Osteoblast (primary cell): ENCODE measurements at regions not wholly inside any gene's neighbourhood (a gene's known extent, or its start where the extent isn't known, plus 50 kb on each side); places are given as distances from the start of the nearest gene placed in this dataset.
"Not testable (repeated sequence)": the region's sequence is repeated elsewhere in the genome, so short reads cannot be mapped to it uniquely, and the experiment has no call there.

Experiments
- DNase-seq: peaks from one replicate; pipeline ENCODE4 v3.0.0; 2011; ENCODE audit warnings: low spot score, mixed read lengths; ENCODE audit not compliant: insufficient read length; ENCODE audit errors: missing footprints
- H2AFZ ChIP-seq: 2 replicates; pipeline ENCODE4 v1.6.0; 2011; ENCODE audit warnings: mild to moderate bottlenecking, low read length
- H3K27ac ChIP-seq: 2 replicates; pipeline ENCODE4 v1.5.1; 2011; ENCODE audit warnings: mild to moderate bottlenecking, low read depth, low read length, moderate library complexity
- H3K27me3 ChIP-seq: 2 replicates; pipeline ENCODE4 v1.6.0; 2012; ENCODE audit warnings: mild to moderate bottlenecking, control low read depth, inconsistent platforms, low read length, moderate library complexity; ENCODE audit not compliant: insufficient read depth
- H3K36me3 ChIP-seq: 2 replicates; pipeline ENCODE4 v1.5.1; 2011; ENCODE audit warnings: mild to moderate bottlenecking, low read length, control low read depth, moderate library complexity; ENCODE audit not compliant: insufficient read depth
- H3K4me1 ChIP-seq: 2 replicates; pipeline ENCODE4 v1.5.1; 2011; ENCODE audit warnings: mild to moderate bottlenecking, low read length, control low read depth, moderate library complexity; ENCODE audit not compliant: insufficient read depth
- H3K4me2 ChIP-seq: 2 replicates; pipeline ENCODE4 v1.6.0; 2011; ENCODE audit warnings: mild to moderate bottlenecking, low read length; ENCODE audit not compliant: insufficient read depth
- H3K4me3 ChIP-seq: fragments of 200-600 bp; sonication (generic); 3 replicates; pipeline ENCODE4 v1.5.1; 2012; ENCODE audit warnings: mild to moderate bottlenecking, low read length, inconsistent platforms; ENCODE audit not compliant: insufficient read depth
- H3K79me2 ChIP-seq: 2 replicates; pipeline ENCODE4 v1.6.0; 2012; ENCODE audit warnings: mild to moderate bottlenecking, low read length, control low read depth, inconsistent platforms; ENCODE audit not compliant: insufficient read depth
- H3K9me3 ChIP-seq: 2 replicates; pipeline ENCODE4 v1.5.1; 2011; ENCODE audit warnings: low read depth, low read length, control low read depth
- H4K20me1 ChIP-seq: 2 replicates; pipeline ENCODE4 v1.6.0; 2012; ENCODE audit warnings: mild to moderate bottlenecking, low read length, control low read depth; ENCODE audit not compliant: insufficient read depth
- TF ChIP-seq, protein P1 (sequence below): IDR thresholded peaks from 2 replicates; pipeline ENCODE4 v1.5.1; 2011; ENCODE audit warnings: mild to moderate bottlenecking, low read depth, low read length, moderate library complexity; ENCODE audit errors: extremely low read depth

DNA sequence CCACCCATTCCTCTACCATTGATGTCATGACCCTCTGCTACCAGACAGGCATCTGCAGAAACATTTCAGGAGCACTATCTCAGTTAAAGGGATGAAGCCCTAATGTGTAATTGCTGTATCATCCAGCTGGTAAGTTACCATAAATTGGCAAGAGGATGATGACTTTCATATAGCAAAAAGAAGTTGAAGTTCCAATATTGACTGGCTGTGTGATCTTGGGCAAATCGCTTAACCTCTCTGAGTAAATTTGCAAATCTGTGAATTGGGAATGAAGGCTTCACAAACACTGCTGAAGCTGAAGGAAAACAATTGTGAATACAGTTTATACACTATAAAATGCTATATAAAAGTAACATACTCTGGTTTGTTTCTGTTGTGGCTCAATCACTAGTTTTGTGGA, 89.5 kb upstream of the PHACTR1 start:
- Histone ChIP-seq H3K27ac (no peak overlapping the region), H3K4me1 (no peaks in the 10 kb centered on the region), H3K79me2 (no peaks in the 10 kb centered on the region), H3K4me3 (no peak overlapping the region), H2AFZ (no peak overlapping the region), H3K36me3 (no peaks in the 10 kb centered on the region), H4K20me1 (no peaks in the 10 kb centered on the region), H3K9me3 (no peaks in the 10 kb centered on the region), H3K27me3 (no peaks in the 10 kb centered on the region), H3K4me2 (no peak overlapping the region)
- TF ChIP-seq, protein P1, sequence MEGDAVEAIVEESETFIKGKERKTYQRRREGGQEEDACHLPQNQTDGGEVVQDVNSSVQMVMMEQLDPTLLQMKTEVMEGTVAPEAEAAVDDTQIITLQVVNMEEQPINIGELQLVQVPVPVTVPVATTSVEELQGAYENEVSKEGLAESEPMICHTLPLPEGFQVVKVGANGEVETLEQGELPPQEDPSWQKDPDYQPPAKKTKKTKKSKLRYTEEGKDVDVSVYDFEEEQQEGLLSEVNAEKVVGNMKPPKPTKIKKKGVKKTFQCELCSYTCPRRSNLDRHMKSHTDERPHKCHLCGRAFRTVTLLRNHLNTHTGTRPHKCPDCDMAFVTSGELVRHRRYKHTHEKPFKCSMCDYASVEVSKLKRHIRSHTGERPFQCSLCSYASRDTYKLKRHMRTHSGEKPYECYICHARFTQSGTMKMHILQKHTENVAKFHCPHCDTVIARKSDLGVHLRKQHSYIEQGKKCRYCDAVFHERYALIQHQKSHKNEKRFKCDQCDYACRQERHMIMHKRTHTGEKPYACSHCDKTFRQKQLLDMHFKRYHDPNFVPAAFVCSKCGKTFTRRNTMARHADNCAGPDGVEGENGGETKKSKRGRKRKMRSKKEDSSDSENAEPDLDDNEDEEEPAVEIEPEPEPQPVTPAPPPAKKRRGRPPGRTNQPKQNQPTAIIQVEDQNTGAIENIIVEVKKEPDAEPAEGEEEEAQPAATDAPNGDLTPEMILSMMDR: no peak
- DNase-seq: no peak

DNA sequence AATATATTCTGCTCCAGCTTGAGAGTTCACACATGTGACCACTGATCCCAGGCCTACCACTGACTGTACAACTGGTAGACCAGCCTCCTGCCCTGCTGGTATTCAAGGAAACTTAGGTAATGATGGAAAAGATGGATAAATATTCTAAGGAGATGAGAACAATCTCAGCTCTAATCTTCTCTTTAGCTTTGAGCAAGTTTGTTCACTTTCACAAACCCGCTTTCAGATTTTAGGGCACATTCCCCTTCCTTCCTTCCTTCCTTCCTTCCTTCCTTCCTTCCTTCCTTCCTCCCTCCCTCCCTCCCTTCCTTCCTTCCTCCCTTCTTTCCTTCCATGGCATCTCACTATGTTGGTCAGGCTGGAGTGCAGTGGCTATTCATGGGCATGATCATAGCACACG, 88.2 kb upstream of the PHACTR1 start:
- H3K27me3 ChIP-seq: peaks cover 3% of the 10 kb centered on the region
- no peak overlapping the region for H3K4me3 ChIP-seq
- no peaks in the 10 kb centered on the region for H4K20me1 ChIP-seq
- H3K79me2 ChIP-seq: no peaks in the 10 kb centered on the region
- DNase-seq: no peak
- no peaks in the 10 kb centered on the region for H3K4me1 ChIP-seq
- no peak overlapping the region for H3K27ac ChIP-seq
- H3K36me3 ChIP-seq: no peaks in the 10 kb centered on the region
- no peak overlapping the region for H2AFZ ChIP-seq
- no peaks in the 10 kb centered on the region for H3K9me3 ChIP-seq
- H3K4me2 ChIP-seq: no peak overlapping the region
- TF ChIP-seq, protein P1: no peak

- not testable (repeated sequence) for H3K27ac ChIP-seq, H2AFZ ChIP-seq, DNase-seq, H3K4me1 ChIP-seq, H3K36me3 ChIP-seq, H3K4me2 ChIP-seq, H3K4me3 ChIP-seq, H3K9me3 ChIP-seq, H3K27me3 ChIP-seq, H3K79me2 ChIP-seq, H4K20me1 ChIP-seq
Measured at GRCh38 chr6:12633746-12634145, 82.8 kb upstream of the PHACTR1 start.

DNA sequence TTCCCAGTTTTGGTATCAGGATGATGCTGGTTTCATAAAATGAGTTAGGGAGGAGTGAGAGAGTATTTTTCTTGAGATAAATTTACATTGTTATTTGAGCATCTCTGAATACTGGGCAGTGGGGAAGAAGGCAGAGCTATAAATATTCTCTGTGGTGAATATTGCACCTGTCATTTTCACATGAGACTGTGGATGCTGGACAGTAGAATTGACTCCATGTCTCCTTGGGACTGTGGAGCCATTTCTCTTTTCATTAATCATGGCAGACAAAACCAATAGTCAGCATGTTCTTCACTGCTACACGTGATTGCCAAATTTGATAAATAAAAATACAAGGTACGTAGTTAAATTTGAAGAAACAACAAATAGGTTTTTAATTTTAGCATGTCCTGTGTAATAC, 81.2 kb upstream of the PHACTR1 start:
- no peak overlapping the region for H3K4me2 ChIP-seq
- no peak for DNase-seq
- TF ChIP-seq, protein P1: no peak
- no peaks in the 10 kb centered on the region for H3K79me2 ChIP-seq
- H3K27ac ChIP-seq: no peak overlapping the region
- no peak overlapping the region for H3K4me3 ChIP-seq
- peaks cover 3% of the 10 kb centered on the region for H3K4me1 ChIP-seq
- no peaks in the 10 kb centered on the region for H3K9me3 ChIP-seq
- H3K27me3 ChIP-seq: peaks cover 3% of the 10 kb centered on the region
- H3K36me3 ChIP-seq: no peaks in the 10 kb centered on the region
- no peaks in the 10 kb centered on the region for H4K20me1 ChIP-seq
- H2AFZ ChIP-seq: no peak overlapping the region
